K562 (cell line): ENCODE measurements at regions not wholly inside any gene's neighbourhood (a gene's known extent, or its start where the extent isn't known, plus 50 kb on each side); places are given as distances from the start of the nearest gene placed in this dataset.

Experiments
- EZH2 ChIP-seq: IDR thresholded peaks from 2 replicates; pipeline ENCODE4 v1.6.1; 2012; ENCODE audit warnings: low read depth, mild to moderate bottlenecking, inconsistent platforms, low read length, borderline replicate concordance
- GATA2 ChIP-seq: sonication (generic); formaldehyde crosslinking; IDR thresholded peaks from 2 replicates; pipeline ENCODE4 v1.4.0; 2020; ENCODE audit warnings: mild to moderate bottlenecking, missing genetic modification reagents
- HMG20B ChIP-seq: fragments of 250-450 bp; sonication (Bioruptor Pico); IDR thresholded peaks from 2 replicates; pipeline ENCODE4 v1.5.0; 2021; ENCODE audit warnings: mild to moderate bottlenecking
- L3MBTL2 ChIP-seq: fragments of 450-650 bp; IDR thresholded peaks from 2 replicates; pipeline ENCODE4 v1.6.1; 2016; ENCODE audit warnings: mild to moderate bottlenecking, moderate library complexity
- MCM2 ChIP-seq: fragments of 450-650 bp; IDR thresholded peaks from 2 replicates; pipeline ENCODE4 v1.6.1; 2017; ENCODE audit warnings: low read depth, mild to moderate bottlenecking
- NCOA2 ChIP-seq, 2 experiments: fragments of 450-650 bp; IDR thresholded peaks; 2 replicates each; pipeline ENCODE4 v1.6.1; 2018; ENCODE audit warnings: mild to moderate bottlenecking in 2 of 2, moderate library complexity in 1 of 2; ENCODE audit not compliant: partially characterized antibody in 2 of 2
- NFE2 ChIP-seq: IDR thresholded peaks from 2 replicates; pipeline ENCODE4 v1.6.1; 2014; ENCODE audit warnings: antibody characterized with exemption, low read depth
- POLR2A ChIP-seq: fragments of 450-650 bp; conservative IDR thresholded peaks from 2 replicates; pipeline ENCODE4 v1.6.1; 2016
- SMARCB1 ChIP-seq: IDR thresholded peaks from 2 replicates; pipeline ENCODE4 v1.6.1; 2011; ENCODE audit warnings: improper control_type of control experiment, low read depth; ENCODE audit not compliant: insufficient read length
- SP2 ChIP-seq: IDR thresholded peaks from 2 replicates; pipeline ENCODE4 v1.6.1; 2011; ENCODE audit warnings: mild to moderate bottlenecking, low read depth, low read length, moderate library complexity; ENCODE audit not compliant: poor library complexity, severe bottlenecking; ENCODE audit errors: extremely low read depth
- ZC3H4 ChIP-seq: sonication (generic); formaldehyde crosslinking; IDR thresholded peaks from 2 replicates; pipeline ENCODE4 v1.9.0; 2021; ENCODE audit warnings: missing genetic modification reagents, borderline replicate concordance
- ZNF586 ChIP-seq: fragments of 450-650 bp; formaldehyde crosslinking; conservative IDR thresholded peaks from 2 replicates; pipeline ENCODE4 v1.4.0; 2020; ENCODE audit warnings: mild to moderate bottlenecking, moderate library complexity
- TF ChIP-seq, protein P1 (sequence below): sonication (generic); formaldehyde crosslinking; IDR thresholded peaks from 2 replicates; pipeline ENCODE4 v1.8.0; 2023; ENCODE audit warnings: missing genetic modification reagents, mild to moderate bottlenecking, borderline replicate concordance
- TF ChIP-seq, protein P2 (sequence below): fragments of 250-450 bp; sonication (Bioruptor Pico); IDR thresholded peaks from 2 replicates; pipeline ENCODE4 v1.5.0; 2022; ENCODE audit warnings: mild to moderate bottlenecking

DNA sequence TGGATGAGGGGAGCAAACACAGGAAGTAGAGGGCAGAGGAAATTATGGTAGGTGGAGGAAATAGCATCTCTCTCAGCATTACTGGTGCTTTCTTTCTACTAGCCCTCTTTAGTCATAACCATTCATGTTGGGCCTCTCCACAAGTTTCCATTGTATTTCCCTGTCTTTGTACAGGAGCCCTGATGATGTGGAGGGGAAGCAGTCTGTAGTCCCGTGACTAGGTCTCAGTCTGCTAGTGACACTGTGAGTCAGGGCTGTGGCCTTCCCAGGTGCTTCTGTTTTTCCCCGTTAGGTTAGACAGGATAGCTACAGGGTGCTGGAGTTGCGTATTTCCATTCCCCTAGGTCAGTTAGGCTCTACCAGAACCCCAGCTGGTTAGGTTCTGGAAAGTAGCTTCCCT is 82.9 kb upstream of the NAMPT start:
- TF ChIP-seq SMARCB1, result no peak
- TF ChIP-seq NFE2, result no peak
- TF ChIP-seq POLR2A, result no peak
- TF ChIP-seq SP2, result no peak
- no peak for TF ChIP-seq GATA2 (CRISPR knock-in tag)
- no peak for TF ChIP-seq MCM2
- TF ChIP-seq HMG20B (CRISPR knock-in tag), result no peak
- no peak for TF ChIP-seq ZC3H4
- TF ChIP-seq, protein P1, sequence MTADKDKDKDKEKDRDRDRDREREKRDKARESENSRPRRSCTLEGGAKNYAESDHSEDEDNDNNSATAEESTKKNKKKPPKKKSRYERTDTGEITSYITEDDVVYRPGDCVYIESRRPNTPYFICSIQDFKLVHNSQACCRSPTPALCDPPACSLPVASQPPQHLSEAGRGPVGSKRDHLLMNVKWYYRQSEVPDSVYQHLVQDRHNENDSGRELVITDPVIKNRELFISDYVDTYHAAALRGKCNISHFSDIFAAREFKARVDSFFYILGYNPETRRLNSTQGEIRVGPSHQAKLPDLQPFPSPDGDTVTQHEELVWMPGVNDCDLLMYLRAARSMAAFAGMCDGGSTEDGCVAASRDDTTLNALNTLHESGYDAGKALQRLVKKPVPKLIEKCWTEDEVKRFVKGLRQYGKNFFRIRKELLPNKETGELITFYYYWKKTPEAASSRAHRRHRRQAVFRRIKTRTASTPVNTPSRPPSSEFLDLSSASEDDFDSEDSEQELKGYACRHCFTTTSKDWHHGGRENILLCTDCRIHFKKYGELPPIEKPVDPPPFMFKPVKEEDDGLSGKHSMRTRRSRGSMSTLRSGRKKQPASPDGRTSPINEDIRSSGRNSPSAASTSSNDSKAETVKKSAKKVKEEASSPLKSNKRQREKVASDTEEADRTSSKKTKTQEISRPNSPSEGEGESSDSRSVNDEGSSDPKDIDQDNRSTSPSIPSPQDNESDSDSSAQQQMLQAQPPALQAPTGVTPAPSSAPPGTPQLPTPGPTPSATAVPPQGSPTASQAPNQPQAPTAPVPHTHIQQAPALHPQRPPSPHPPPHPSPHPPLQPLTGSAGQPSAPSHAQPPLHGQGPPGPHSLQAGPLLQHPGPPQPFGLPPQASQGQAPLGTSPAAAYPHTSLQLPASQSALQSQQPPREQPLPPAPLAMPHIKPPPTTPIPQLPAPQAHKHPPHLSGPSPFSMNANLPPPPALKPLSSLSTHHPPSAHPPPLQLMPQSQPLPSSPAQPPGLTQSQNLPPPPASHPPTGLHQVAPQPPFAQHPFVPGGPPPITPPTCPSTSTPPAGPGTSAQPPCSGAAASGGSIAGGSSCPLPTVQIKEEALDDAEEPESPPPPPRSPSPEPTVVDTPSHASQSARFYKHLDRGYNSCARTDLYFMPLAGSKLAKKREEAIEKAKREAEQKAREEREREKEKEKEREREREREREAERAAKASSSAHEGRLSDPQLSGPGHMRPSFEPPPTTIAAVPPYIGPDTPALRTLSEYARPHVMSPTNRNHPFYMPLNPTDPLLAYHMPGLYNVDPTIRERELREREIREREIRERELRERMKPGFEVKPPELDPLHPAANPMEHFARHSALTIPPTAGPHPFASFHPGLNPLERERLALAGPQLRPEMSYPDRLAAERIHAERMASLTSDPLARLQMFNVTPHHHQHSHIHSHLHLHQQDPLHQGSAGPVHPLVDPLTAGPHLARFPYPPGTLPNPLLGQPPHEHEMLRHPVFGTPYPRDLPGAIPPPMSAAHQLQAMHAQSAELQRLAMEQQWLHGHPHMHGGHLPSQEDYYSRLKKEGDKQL (CRISPR knock-in tag), result no peak
- TF ChIP-seq L3MBTL2, result no peak
- no peak for TF ChIP-seq ZNF586 (CRISPR knock-in tag)
- TF ChIP-seq, protein P2, sequence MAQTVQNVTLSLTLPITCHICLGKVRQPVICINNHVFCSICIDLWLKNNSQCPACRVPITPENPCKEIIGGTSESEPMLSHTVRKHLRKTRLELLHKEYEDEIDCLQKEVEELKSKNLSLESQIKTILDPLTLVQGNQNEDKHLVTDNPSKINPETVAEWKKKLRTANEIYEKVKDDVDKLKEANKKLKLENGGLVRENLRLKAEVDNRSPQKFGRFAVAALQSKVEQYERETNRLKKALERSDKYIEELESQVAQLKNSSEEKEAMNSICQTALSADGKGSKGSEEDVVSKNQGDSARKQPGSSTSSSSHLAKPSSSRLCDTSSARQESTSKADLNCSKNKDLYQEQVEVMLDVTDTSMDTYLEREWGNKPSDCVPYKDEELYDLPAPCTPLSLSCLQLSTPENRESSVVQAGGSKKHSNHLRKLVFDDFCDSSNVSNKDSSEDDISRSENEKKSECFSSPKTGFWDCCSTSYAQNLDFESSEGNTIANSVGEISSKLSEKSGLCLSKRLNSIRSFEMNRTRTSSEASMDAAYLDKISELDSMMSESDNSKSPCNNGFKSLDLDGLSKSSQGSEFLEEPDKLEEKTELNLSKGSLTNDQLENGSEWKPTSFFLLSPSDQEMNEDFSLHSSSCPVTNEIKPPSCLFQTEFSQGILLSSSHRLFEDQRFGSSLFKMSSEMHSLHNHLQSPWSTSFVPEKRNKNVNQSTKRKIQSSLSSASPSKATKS (CRISPR knock-in tag), result no peak
- TF ChIP-seq NCOA2 (IDR thresholded peaks at IDR 0.05; ENCODE audit: partially characterized antibody in 2 of 2), result no peak
- no peak for TF ChIP-seq EZH2
